ENCODE measurements at regions not wholly inside any gene's neighbourhood (a gene's known extent, or its start where the extent isn't known, plus 50 kb on each side); places are given as distances from the start of the nearest gene placed in this dataset.

- H3K36me3 ChIP-seq: no peaks in the 10 kb centered on the region
These were observed 1045.3 kb downstream of the BRD1 start for GRCh38 chr22:48782326-48782725.

DNA sequence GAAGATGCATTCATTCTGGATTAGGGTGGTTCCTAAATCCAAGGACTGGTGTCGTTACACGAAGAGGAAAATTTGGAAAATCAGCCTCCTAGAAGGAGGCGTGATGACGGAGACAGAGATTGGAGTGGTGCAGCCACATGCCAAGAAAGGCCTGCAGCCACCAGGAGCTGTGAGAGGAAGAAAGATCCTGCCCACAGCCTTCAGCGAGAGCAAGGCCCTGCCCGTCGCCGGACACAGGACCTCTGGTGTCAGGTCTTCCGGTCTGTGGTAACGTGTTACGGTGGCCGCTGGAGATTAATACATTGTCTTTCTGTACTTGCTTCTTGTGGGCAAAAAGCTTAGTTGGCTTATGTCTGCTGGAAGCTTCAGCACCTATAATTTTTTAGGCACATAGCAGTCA lies 1045.8 kb downstream of the BRD1 start:
- DNase-seq: no peak
- no peaks in the 10 kb centered on the region for H3K36me3 ChIP-seq
- no peak overlapping the region for H3K27ac ChIP-seq
- WGBS, 2 donors: 92 to 97% methylated on average over 12 of the region's 12 CpGs
- intact Hi-C loops (cut with DNase I): no loop called here
- peaks cover 0 to 28% (median 0%) of the 10 kb centered on the region in 4 donors for H3K27me3 ChIP-seq
- no peak overlapping the region for H3K4me3 ChIP-seq
- H3K9me3 ChIP-seq: peaks cover 0 to 9% (median 0%) of the 10 kb centered on the region in 3 donors
- no peaks in the 10 kb centered on the region for H3K4me1 ChIP-seq
- TF ChIP-seq CTCF (IDR thresholded peaks at IDR 0.05): no peak
- no peak for TF ChIP-seq POLR2A (IDR thresholded peaks at IDR 0.05)

More at GRCh38 chr22:48782326-48782725, 1045.3 kb downstream of the BRD1 start:
- DNase-seq: no peak
- Histone ChIP-seq H3K27me3 (peaks cover 0 to 28% (median 0%) of the 10 kb centered on the region in 4 donors), H3K9me3 (peaks cover 0 to 4% (median 0%) of the 10 kb centered on the region in 3 donors), H3K27ac (no peak overlapping the region), H3K4me3 (no peak overlapping the region), H3K4me1 (no peaks in the 10 kb centered on the region)
- intact Hi-C loops (cut with DNase I): no loop called here
- 81 to 86% methylated on average over 10 of the region's 10 CpGs for WGBS, 2 donors
- TF ChIP-seq CTCF (IDR thresholded peaks at IDR 0.05): no peak
- TF ChIP-seq POLR2A (IDR thresholded peaks at IDR 0.05): no peak

- H3K4me1 ChIP-seq: no peaks in the 10 kb centered on the region
- peaks cover 0 to 13% (median 0%) of the 10 kb centered on the region in 3 donors for H3K9me3 ChIP-seq
- intact Hi-C loops (cut with DNase I): no loop called here
- H3K27me3 ChIP-seq: peaks cover 0 to 28% (median 0%) of the 10 kb centered on the region in 4 donors
- 69 to 83% methylated on average over 7 to 13 of the region's 14 CpGs for WGBS, 2 donors
- no peak for TF ChIP-seq POLR2A (IDR thresholded peaks at IDR 0.05)
- no peak for TF ChIP-seq CTCF (IDR thresholded peaks at IDR 0.05)
- no peak overlapping the region for H3K4me3 ChIP-seq
- no peak overlapping the region for H3K27ac ChIP-seq
- no peak for DNase-seq
- H3K36me3 ChIP-seq: no peaks in the 10 kb centered on the region
These were observed 1046.3 kb downstream of the BRD1 start for GRCh38 chr22:48781391-48781790.

GRCh38 chr22:48780597-48781277 lies 1046.9 kb downstream of the BRD1 start:
- Histone ChIP-seq H3K27ac (no peak overlapping the region), H3K36me3 (no peaks in the 10 kb centered on the region), H3K9me3 (peaks cover 0 to 17% (median 0%) of the 10 kb centered on the region in 3 donors), H3K4me1 (no peaks in the 10 kb centered on the region), H3K4me3 (no peak overlapping the region), H3K27me3 (peaks cover 0 to 28% (median 0%) of the 10 kb centered on the region in 4 donors)
- WGBS, 2 donors: 65 to 77% methylated on average over 8 to 17 of the region's 19 CpGs
- TF ChIP-seq CTCF (IDR thresholded peaks at IDR 0.05): no peak
- DNase-seq: no peak
- intact Hi-C loops (cut with DNase I): no loop called here

GRCh38 chr22:48779661-48780596 lies 1047.7 kb downstream of the BRD1 start:
- H3K27ac ChIP-seq: no peak overlapping the region
- DNase-seq: no peak
- H3K27me3 ChIP-seq: peaks cover 0 to 28% (median 0%) of the 10 kb centered on the region in 4 donors
- no peak overlapping the region for H3K4me3 ChIP-seq
- intact Hi-C loops (cut with DNase I): no loop called here
- H3K36me3 ChIP-seq: no peaks in the 10 kb centered on the region
- TF ChIP-seq POLR2A (IDR thresholded peaks at IDR 0.05) (no peak), CTCF (IDR thresholded peaks at IDR 0.05) (no peak)
- H3K9me3 ChIP-seq: peaks cover 0 to 17% (median 0%) of the 10 kb centered on the region in 3 donors
- WGBS, 2 donors: 64 to 76% methylated on average over 22 to 24 of the region's 29 CpGs
- H3K4me1 ChIP-seq: no peaks in the 10 kb centered on the region

Measured in esophagus squamous epithelium (tissue), 5 donors.